SH-SY5Y (cell line): ENCODE measurements at regions not wholly inside any gene's neighbourhood (a gene's known extent, or its start where the extent isn't known, plus 50 kb on each side); places are given as distances from the start of the nearest gene placed in this dataset.

ENCODE experiments used
- GATA2 ChIP-seq: IDR thresholded peaks from 2 replicates; pipeline ENCODE4 v1.6.1; 2011; ENCODE audit warnings: mild to moderate bottlenecking, low read depth, low read length
- GATA3 ChIP-seq: IDR thresholded peaks from 2 replicates; pipeline ENCODE4 v1.6.1; 2011; ENCODE audit warnings: low read depth, mild to moderate bottlenecking, low read length, moderate library complexity

DNA sequence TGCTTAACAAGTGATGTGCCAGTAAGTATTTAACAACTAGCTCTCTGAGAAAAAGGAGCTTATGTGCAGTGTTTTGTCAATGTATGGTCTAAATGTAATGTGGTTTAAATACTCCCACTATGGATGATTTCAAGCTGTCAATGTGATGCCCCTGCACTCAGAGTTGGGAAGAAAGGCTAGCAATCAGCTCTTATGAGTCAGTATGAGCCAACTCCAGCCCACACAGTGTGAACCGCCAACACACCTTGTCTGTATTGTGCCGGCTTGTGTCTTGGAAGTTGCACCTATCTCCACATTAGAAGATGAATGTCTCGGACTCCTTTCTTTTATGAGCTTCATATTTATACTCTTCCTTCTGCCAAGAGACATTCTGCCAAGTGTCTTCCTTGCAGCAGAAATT, 703.8 kb upstream of the RAB6C start:
- TF ChIP-seq GATA2 (no peak), GATA3 (no peak)
